Prostate gland (tissue), 2 donors: ENCODE measurements at regions not wholly inside any gene's neighbourhood (a gene's known extent, or its start where the extent isn't known, plus 50 kb on each side); places are given as distances from the start of the nearest gene placed in this dataset.

Source experiments
- CTCF ChIP-seq, 4 experiments: fragments of 200-600 bp in 2 of 4; fragments of 450-650 bp in 2 of 4; sonication (generic) in 2 of 4; IDR thresholded peaks; 1 replicate in 3 of 4; 2 replicates in 1 of 4; pipeline ENCODE4 v1.5.1; 2016 to 2019; ENCODE audit warnings: antibody characterized with exemption in 4 of 4, mild to moderate bottlenecking in 2 of 4, moderate library complexity in 2 of 4
- POLR2A ChIP-seq: fragments of 450-650 bp; IDR thresholded peaks from one replicate; pipeline ENCODE4 v1.6.1; 2016; ENCODE audit warnings: antibody characterized with exemption, mild to moderate bottlenecking
- POLR2AphosphoS5 ChIP-seq: sonication (generic); formaldehyde crosslinking; IDR thresholded peaks from one replicate; pipeline ENCODE4 v1.6.1; 2017; ENCODE audit warnings: antibody characterized with exemption

GRCh38 chr1:87951409-87951808 is 622.7 kb downstream of the LMO4 start:
- TF ChIP-seq POLR2AphosphoS5 (no peak), CTCF (IDR thresholded peaks at IDR 0.05) (no peak), POLR2A (no peak)
